ENCODE measurements at regions not wholly inside any gene's neighbourhood (a gene's known extent, or its start where the extent isn't known, plus 50 kb on each side); places are given as distances from the start of the nearest gene placed in this dataset.

GRCh38 chr2:144146876-144147275, 373.0 kb downstream of the ZEB2 start:
- TF ChIP-seq CTCF (IDR thresholded peaks at IDR 0.05 in 8 of 11, conservative IDR thresholded peaks at IDR 0.05 in 3 of 11) (no peak), POLR2A (IDR thresholded peaks at IDR 0.05) (no peak), POLR2AphosphoS5 (IDR thresholded peaks at IDR 0.05) (no peak)

All from spleen (tissue), 7 donors.